HepG2 (cell line): ENCODE measurements at regions not wholly inside any gene's neighbourhood (a gene's known extent, or its start where the extent isn't known, plus 50 kb on each side); places are given as distances from the start of the nearest gene placed in this dataset.

Experiments used
- ATAC-seq: fragments of 200-7000 bp; cut with Tn5 transposase; 3 replicates; pipeline ENCODE4 v1.9.1; 2020; ENCODE audit warnings: mild to moderate bottlenecking, moderate library complexity
- BruUV-seq: library from RNA; stranded (reverse); fragments of 400-500 nt; replicated peaks from 2 replicates; lab custom pipeline; 2021; lab: Mats Ljungman, UMichigan
- CTCF ChIA-PET: fragments of 300-600 bp; formaldehyde crosslinking; extraction: SDS; loops from one replicate; lab custom pipeline; 2021; ENCODE audit warnings: low total read pairs, inconsistent platforms, low intra/inter-chr PET ratio; lab: Yijun Ruan, JAX
- POLR2A ChIA-PET: fragments of 350-600 bp; sonication (Branson Sonifier 250); formaldehyde crosslinking; loops from one replicate; lab custom pipeline; 2020; ENCODE audit warnings: antibody characterized with exemption, inconsistent platforms; lab: Yijun Ruan, JAX
- DNase-seq: peaks from one replicate; pipeline ENCODE4 v3.0.0-alpha.2; 2015; ENCODE audit warnings: low spot score
- FAIRE-seq: peaks from 3 replicates; lab custom pipeline; 2011; peaks lifted over from hg19 to GRCh38; lab: Jason Lieb, UNC
- H2AFZ ChIP-seq: one replicate; pipeline ENCODE4 v1.6.1; 2011; ENCODE audit warnings: low read length, inconsistent platforms
- H3K27ac ChIP-seq: fragments of 300-600 bp; 3 replicates; pipeline ENCODE4 v1.8.0; 2011; ENCODE audit warnings: mixed run types, mild to moderate bottlenecking, mixed read lengths, low read length, inconsistent platforms; ENCODE audit not compliant: insufficient read depth; ENCODE audit errors: extremely low read length
- H3K27me3 ChIP-seq, 2 experiments: fragments of 200-600 bp in 1 of 2; 2 replicates in 1 of 2; 3 replicates in 1 of 2; pipeline versions ENCODE4 v1.6.0 to v1.8.0; 2011; ENCODE audit warnings: low read length in 2 of 2, mild to moderate bottlenecking in 2 of 2, moderate library complexity in 2 of 2, inconsistent platforms in 1 of 2; ENCODE audit not compliant: insufficient read depth in 2 of 2, control insufficient read depth in 1 of 2
- H3K36me3 ChIP-seq, 2 experiments: fragments of 200-600 bp in 1 of 2; replicated peaks in 1 of 2; 2 replicates in 1 of 2; 3 replicates in 1 of 2; pipeline versions ENCODE4 v1.5.1 to v1.8.0; 2011; ENCODE audit warnings: low read length in 2 of 2, inconsistent platforms in 1 of 2; ENCODE audit not compliant: insufficient read depth in 2 of 2, control insufficient read depth in 1 of 2
- H3K4me1 ChIP-seq: 2 replicates; pipeline ENCODE4 v1.5.1; 2012; ENCODE audit warnings: low read length, inconsistent platforms; ENCODE audit not compliant: insufficient read depth
- H3K4me2 ChIP-seq: 2 replicates; pipeline ENCODE4 v1.6.0; 2011; ENCODE audit warnings: low read depth, low read length, inconsistent platforms
- H3K4me3 ChIP-seq, 3 experiments: fragments of 200-600 bp in 1 of 3; sonication (generic), shearing (Covaris generic) in 1 of 3; replicated peaks in 1 of 3; 2 replicates each; pipeline ENCODE4 v1.5.1; 2011 to 2016; ENCODE audit warnings: low read length in 3 of 3, inconsistent platforms in 2 of 3, low read depth in 2 of 3, mild to moderate bottlenecking in 2 of 3, control low read depth in 1 of 3, mixed read lengths in 1 of 3; ENCODE audit not compliant: insufficient read depth in 1 of 3
- H3K79me2 ChIP-seq: one replicate; pipeline ENCODE4 v1.6.1; 2011; ENCODE audit warnings: low read length, inconsistent platforms; ENCODE audit not compliant: insufficient read depth
- H3K9ac ChIP-seq: 2 replicates; pipeline ENCODE4 v1.6.0; 2011; ENCODE audit warnings: mild to moderate bottlenecking, low read depth, low read length, inconsistent platforms; ENCODE audit not compliant: insufficient read depth
- H3K9me3 ChIP-seq: 2 replicates; pipeline ENCODE4 v1.5.1; 2012; ENCODE audit warnings: mild to moderate bottlenecking, low read length
- H4K20me1 ChIP-seq: 2 replicates; pipeline ENCODE4 v1.6.0; 2011; ENCODE audit warnings: inconsistent platforms, mild to moderate bottlenecking, low read length, moderate library complexity; ENCODE audit not compliant: insufficient read depth
- LCORL ChIP-seq, 2 experiments: fragments of 450-650 bp in 1 of 2; sonication (generic) in 1 of 2; formaldehyde crosslinking in 1 of 2; IDR thresholded peaks; 2 replicates each; pipeline versions ENCODE4 v1.5.0 to v1.6.1; 2017 to 2020; ENCODE audit warnings: antibody characterized with exemption in 1 of 2, missing genetic modification reagents in 1 of 2
- MED1 ChIP-seq: sonication (generic); formaldehyde crosslinking; IDR thresholded peaks from 2 replicates; pipeline ENCODE4 v1.4.0; 2020; ENCODE audit warnings: missing genetic modification reagents
- RBM39 ChIP-seq: fragments of 200-400 bp; formaldehyde crosslinking; IDR thresholded peaks from one replicate; pipeline ENCODE4 v1.6.1; 2018; ENCODE audit warnings: antibody characterized with exemption, mild to moderate bottlenecking, low read depth, low read length; ENCODE audit not compliant: poor library complexity, severe bottlenecking
- ZNF335 ChIP-seq: sonication (generic); formaldehyde crosslinking; IDR thresholded peaks from 2 replicates; pipeline ENCODE4 v1.4.0; 2020; ENCODE audit warnings: missing genetic modification reagents
- ZNF549 ChIP-seq: sonication (generic); formaldehyde crosslinking; IDR thresholded peaks from 2 replicates; pipeline ENCODE4 v1.5.0; 2020; ENCODE audit warnings: missing genetic modification reagents
- ZNF563 ChIP-seq: sonication (generic); formaldehyde crosslinking; IDR thresholded peaks from 2 replicates; pipeline ENCODE4 v1.8.0; 2022; ENCODE audit warnings: mild to moderate bottlenecking, moderate library complexity, missing genetic modification reagents
- ZSCAN25 ChIP-seq: sonication (generic); formaldehyde crosslinking; IDR thresholded peaks from 2 replicates; pipeline ENCODE4 v1.8.0; 2022; ENCODE audit warnings: mild to moderate bottlenecking, missing genetic modification reagents
- ZXDC ChIP-seq: sonication (generic); formaldehyde crosslinking; IDR thresholded peaks from 2 replicates; pipeline ENCODE4 v1.5.0; 2020; ENCODE audit warnings: mild to moderate bottlenecking, missing genetic modification reagents
- WGBS: methylation state at CpG from one replicate; pipeline ENCODE4 v1.1.6; 2017; ENCODE audit warnings: low lambda C conversion rate; 5-methylcytosine and 5-hydroxymethylcytosine counted together
- in situ Hi-C: cut with HindIII; loops from 2 replicates; pipeline ENCODE4 v1.10.0; 2017; ENCODE audit warnings: low pct_unique_long_range_greater_than_20kb; ENCODE audit not compliant: extremely low pct_ligation_motif_present
- intact Hi-C: fragments of 100-400 bp; cut with micrococcal nuclease; formaldehyde crosslinking; loops from one replicate; pipeline ENCODE4 v1.10.0; 2022; ENCODE audit not compliant: unreplicated experiment
- TF ChIP-seq, protein P1 (sequence below): sonication (generic); formaldehyde crosslinking; IDR thresholded peaks from 2 replicates; pipeline ENCODE4 v1.5.0; 2020; ENCODE audit warnings: missing genetic modification reagents
- TF ChIP-seq, protein P2 (sequence below): sonication (generic); formaldehyde crosslinking; IDR thresholded peaks from 2 replicates; pipeline ENCODE4 v1.4.0; 2020; ENCODE audit warnings: missing genetic modification reagents

- TF ChIP-seq, protein P1, sequence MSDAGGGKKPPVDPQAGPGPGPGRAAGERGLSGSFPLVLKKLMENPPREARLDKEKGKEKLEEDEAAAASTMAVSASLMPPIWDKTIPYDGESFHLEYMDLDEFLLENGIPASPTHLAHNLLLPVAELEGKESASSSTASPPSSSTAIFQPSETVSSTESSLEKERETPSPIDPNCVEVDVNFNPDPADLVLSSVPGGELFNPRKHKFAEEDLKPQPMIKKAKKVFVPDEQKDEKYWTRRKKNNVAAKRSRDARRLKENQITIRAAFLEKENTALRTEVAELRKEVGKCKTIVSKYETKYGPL (CRISPR knock-in tag) = no peak
- no peak for TF ChIP-seq ZNF563 (CRISPR knock-in tag)
- TF ChIP-seq MED1 (CRISPR knock-in tag) = no peak
- TF ChIP-seq, protein P2, sequence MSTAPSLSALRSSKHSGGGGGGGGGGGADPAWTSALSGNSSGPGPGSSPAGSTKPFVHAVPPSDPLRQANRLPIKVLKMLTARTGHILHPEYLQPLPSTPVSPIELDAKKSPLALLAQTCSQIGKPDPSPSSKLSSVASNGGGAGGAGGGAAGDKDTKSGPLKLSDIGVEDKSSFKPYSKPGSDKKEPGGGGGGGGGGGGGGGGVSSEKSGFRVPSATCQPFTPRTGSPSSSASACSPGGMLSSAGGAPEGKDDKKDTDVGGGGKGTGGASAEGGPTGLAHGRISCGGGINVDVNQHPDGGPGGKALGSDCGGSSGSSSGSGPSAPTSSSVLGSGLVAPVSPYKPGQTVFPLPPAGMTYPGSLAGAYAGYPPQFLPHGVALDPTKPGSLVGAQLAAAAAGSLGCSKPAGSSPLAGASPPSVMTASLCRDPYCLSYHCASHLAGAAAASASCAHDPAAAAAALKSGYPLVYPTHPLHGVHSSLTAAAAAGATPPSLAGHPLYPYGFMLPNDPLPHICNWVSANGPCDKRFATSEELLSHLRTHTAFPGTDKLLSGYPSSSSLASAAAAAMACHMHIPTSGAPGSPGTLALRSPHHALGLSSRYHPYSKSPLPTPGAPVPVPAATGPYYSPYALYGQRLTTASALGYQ = no peak
- no peak for TF ChIP-seq RBM39
- no peak for TF ChIP-seq LCORL (IDR thresholded peaks at IDR 0.05)
- TF ChIP-seq LCORL (CRISPR knock-in tag; IDR thresholded peaks at IDR 0.05) = no peak
These were observed 464.0 kb upstream of the BOD1L1 start (continued) for GRCh38 chr4:14091531-14091930.

DNA sequence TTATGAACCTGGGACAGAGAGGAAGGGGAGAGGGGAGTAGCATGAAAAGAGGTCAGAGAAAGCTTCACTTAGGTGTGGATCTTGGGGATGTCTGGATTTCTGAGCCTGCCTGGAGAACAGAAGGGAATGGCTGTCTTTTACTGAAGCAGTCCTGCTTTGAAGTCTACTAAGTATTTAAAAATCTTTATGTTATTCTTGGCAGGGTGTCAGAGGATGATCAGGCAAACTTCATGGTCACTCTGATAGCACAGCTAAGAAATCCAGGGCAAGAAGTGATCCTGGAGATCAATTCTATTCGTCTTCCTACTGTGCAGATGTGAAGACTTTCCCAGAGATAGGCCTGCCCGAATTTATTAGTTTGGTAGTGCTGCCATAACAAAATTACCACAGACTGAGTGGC, 464.4 kb upstream of the BOD1L1 start:
- Histone ChIP-seq H3K9ac (no peak overlapping the region), H3K27me3 (no peaks in the 10 kb centered on the region; a peak in 1 of 5 replicates), H3K4me3 (no peak overlapping the region), H2AFZ (no peak overlapping the region), H3K4me1 (no peaks in the 10 kb centered on the region), H3K36me3 (no peaks in the 10 kb centered on the region), H3K79me2 (no peaks in the 10 kb centered on the region), H3K9me3 (peaks cover 96% of the 10 kb centered on the region), H3K4me2 (no peak overlapping the region), H3K27ac (no peak overlapping the region), H4K20me1 (no peaks in the 10 kb centered on the region)
- ATAC-seq (no peak), DNase-seq (no peak), FAIRE-seq (no peak)
- ChIA-PET POLR2A (no interaction called here), CTCF (no interaction called here)
- TF ChIP-seq ZSCAN25 (CRISPR knock-in tag) (no peak), ZXDC (CRISPR knock-in tag) (no peak), ZNF549 (CRISPR knock-in tag) (no peak), ZNF335 (no peak)
- 0% methylated on average over 2 of the region's 2 CpGs for WGBS
- in situ Hi-C loops = no loop called here
- intact Hi-C loops = no loop called here
- no TSS peak for BruUV-seq
